Activated CD8-positive, alpha-beta T cell treated with anti-CD3 and anti-CD28 coated beads for 36 hours (primary cell): ENCODE measurements at regions not wholly inside any gene's neighbourhood (a gene's known extent, or its start where the extent isn't known, plus 50 kb on each side); places are given as distances from the start of the nearest gene placed in this dataset.

Experiments
- ATAC-seq: fragments of 200-7000 bp; cut with Tn5 transposase; one replicate; pipeline ENCODE4 v1.10.0; 2021; ENCODE audit warnings: mild to moderate bottlenecking, moderate library complexity
- CTCF ChIA-PET: fragments of 350-600 bp; sonication (Branson Sonifier 250); formaldehyde crosslinking; loops from one replicate; lab custom pipeline; 2021; ENCODE audit warnings: antibody characterized with exemption; lab: Charles Lee
- POLR2A ChIA-PET: fragments of 350-600 bp; sonication (Branson Sonifier 250); formaldehyde crosslinking; loops from one replicate; lab custom pipeline; 2021; ENCODE audit warnings: antibody characterized with exemption; lab: Charles Lee
- DNase-seq: peaks from one replicate; pipeline ENCODE4 v3.0.0-alpha.2; 2020
- H3K27ac Mint-ChIP-seq: one replicate; pipeline ENCODE4 v1.8.0; 2021; ENCODE audit warnings: mild to moderate bottlenecking, mixed read lengths
- H3K27me3 Mint-ChIP-seq: one replicate; pipeline ENCODE4 v1.8.0; 2021; ENCODE audit warnings: mixed read lengths
- H3K36me3 Mint-ChIP-seq: one replicate; pipeline ENCODE4 v1.8.0; 2021; ENCODE audit warnings: low read depth, mixed read lengths
- H3K4me1 Mint-ChIP-seq: one replicate; pipeline ENCODE4 v1.8.0; 2021; ENCODE audit warnings: low read depth, mixed read lengths
- H3K4me3 Mint-ChIP-seq: one replicate; pipeline ENCODE4 v1.8.0; 2021; ENCODE audit warnings: mild to moderate bottlenecking, moderate library complexity, mixed read lengths
- H3K9me3 Mint-ChIP-seq: one replicate; pipeline ENCODE4 v1.8.0; 2021; ENCODE audit warnings: mixed read lengths
- intact Hi-C: fragments of 100-400 bp; cut with micrococcal nuclease; formaldehyde crosslinking; loops from one replicate; pipeline ENCODE4 v1.10.0; 2022
- TF ChIP-seq, protein P1 (sequence below): fragments of 200-600 bp; IDR thresholded peaks from one replicate; pipeline ENCODE4 v1.8.0; 2022; ENCODE audit warnings: antibody characterized with exemption, mild to moderate bottlenecking

DNA sequence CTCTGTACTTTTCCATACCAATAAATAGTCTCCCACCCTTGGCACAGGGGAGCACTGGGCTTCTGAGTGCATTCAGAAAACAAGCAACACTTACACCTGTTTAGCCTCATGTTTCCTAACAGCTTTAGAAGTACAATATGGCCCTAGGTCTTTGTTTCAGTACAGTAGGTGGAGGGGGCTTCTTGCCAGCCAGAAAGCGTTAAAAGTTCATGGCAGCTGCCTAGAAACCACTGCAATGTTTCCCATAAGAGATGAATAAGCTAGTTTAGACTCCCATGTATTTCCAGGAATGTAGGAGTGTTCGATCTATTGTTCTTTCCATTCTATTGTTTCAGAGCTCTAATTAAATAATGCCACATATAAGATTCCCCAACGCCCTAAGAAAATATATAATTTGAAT, 444.8 kb downstream of the ARHGEF28 start:
- H3K9me3 Mint-ChIP-seq = no peaks in the 10 kb centered on the region
- POLR2A ChIA-PET = no interaction called here
- TF ChIP-seq, protein P1, sequence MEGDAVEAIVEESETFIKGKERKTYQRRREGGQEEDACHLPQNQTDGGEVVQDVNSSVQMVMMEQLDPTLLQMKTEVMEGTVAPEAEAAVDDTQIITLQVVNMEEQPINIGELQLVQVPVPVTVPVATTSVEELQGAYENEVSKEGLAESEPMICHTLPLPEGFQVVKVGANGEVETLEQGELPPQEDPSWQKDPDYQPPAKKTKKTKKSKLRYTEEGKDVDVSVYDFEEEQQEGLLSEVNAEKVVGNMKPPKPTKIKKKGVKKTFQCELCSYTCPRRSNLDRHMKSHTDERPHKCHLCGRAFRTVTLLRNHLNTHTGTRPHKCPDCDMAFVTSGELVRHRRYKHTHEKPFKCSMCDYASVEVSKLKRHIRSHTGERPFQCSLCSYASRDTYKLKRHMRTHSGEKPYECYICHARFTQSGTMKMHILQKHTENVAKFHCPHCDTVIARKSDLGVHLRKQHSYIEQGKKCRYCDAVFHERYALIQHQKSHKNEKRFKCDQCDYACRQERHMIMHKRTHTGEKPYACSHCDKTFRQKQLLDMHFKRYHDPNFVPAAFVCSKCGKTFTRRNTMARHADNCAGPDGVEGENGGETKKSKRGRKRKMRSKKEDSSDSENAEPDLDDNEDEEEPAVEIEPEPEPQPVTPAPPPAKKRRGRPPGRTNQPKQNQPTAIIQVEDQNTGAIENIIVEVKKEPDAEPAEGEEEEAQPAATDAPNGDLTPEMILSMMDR = no peak

DNA sequence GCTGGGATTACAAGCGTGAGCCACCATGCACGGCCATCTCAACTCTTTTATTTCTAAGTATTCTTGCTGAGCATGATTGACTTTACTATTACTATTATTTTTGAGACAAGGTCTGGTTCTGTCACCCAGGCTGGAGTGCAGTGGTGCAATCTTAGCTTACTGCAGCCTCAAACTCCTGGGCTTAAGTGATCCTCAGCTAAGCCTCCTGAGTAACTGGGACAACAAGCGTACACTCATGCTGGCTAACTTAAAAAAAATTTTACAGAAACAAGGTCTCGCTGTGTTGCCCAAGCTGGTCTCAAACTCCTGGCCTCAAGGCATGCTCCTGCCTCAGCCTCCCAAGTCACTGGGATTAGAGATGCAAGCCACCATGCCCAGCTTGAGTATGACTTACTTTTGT, 443.7 kb downstream of the ARHGEF28 start:
- H3K27ac Mint-ChIP-seq = no peak overlapping the region
- TF ChIP-seq, protein P1 = no peak
- no peaks in the 10 kb centered on the region for H3K36me3 Mint-ChIP-seq
- no peak overlapping the region for H3K4me3 Mint-ChIP-seq
- ATAC-seq = no peak
- H3K9me3 Mint-ChIP-seq = no peaks in the 10 kb centered on the region
- ChIA-PET POLR2A (no interaction called here), CTCF (no interaction called here)
- DNase-seq = no peak
- no peaks in the 10 kb centered on the region for H3K27me3 Mint-ChIP-seq
- intact Hi-C loops = no loop called here
- no peaks in the 10 kb centered on the region for H3K4me1 Mint-ChIP-seq

More for the DNA sequence above, 444.8 kb downstream of the ARHGEF28 start:
- Mint-ChIP-seq H3K27ac (no peak overlapping the region), H3K4me3 (no peak overlapping the region), H3K4me1 (no peaks in the 10 kb centered on the region), H3K36me3 (no peaks in the 10 kb centered on the region), H3K27me3 (no peaks in the 10 kb centered on the region)
- CTCF ChIA-PET = no interaction called here
- intact Hi-C loops = no loop called here
- ATAC-seq (no peak), DNase-seq (no peak)

DNA sequence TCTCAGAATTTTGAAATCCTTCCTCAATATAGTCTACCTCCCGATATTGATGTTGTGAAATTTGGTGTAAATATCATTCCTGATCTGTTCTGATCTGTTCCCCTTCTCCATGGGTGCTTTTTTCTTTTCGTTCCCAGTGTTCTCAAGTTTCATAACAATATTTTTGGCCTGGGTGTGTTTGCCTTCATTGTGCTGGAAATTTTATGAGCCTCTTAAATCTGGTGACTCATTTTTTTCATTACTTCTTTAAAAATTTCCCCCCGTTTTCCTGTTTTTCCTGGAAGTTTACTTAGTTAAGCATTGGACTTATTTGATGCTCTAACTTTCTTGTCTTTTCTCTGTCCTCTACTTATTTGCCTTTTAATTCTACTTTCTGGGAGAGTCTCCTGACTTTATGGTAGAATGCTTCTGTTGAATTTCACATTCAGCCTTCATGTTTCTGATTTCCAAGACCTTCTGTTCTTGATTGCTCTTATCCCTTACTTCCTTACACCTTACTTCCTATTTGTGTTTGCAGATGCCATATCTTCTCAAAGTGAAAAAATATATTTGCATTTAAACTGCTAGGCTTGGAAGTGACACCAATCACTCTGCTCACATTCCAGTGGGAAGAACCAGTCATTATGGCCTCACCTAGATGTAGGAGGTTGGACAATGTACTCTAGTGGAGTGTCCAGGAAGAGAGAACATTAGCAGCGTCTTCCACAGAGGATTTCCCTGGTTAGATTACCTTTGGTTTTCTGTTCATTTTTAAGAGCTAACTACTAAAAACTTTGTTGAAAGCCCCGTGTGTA, 441.9 kb downstream of the ARHGEF28 start:
- Mint-ChIP-seq H3K9me3 (no peaks in the 10 kb centered on the region), H3K4me1 (no peaks in the 10 kb centered on the region), H3K27me3 (no peaks in the 10 kb centered on the region), H3K27ac (no peak overlapping the region), H3K36me3 (no peaks in the 10 kb centered on the region), H3K4me3 (no peak overlapping the region)
- no peak for ATAC-seq
- TF ChIP-seq, protein P1 = no peak
- CTCF ChIA-PET = no interaction called here
- intact Hi-C loops = no loop called here
- POLR2A ChIA-PET = no interaction called here
- no peak for DNase-seq

DNA sequence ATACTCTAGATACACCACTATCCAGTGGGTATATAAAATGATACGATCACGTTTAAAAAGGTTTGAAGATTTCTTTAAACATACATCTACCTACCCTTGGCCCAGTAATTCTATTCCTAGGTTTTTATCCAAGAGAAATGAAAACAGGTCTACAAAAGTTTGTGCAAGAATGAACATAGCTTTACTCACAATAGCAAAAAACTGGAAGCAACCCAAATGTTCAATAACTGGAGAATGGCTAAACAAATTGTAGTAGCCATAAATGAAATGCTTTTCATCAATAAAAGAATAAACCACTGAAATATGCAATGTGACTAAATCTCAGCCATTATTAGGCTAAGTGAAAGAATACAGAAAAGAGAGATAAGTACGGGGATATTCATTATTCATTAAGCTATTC, 438.9 kb downstream of the ARHGEF28 start:
- POLR2A ChIA-PET = no interaction called here
- DNase-seq (no peak), ATAC-seq (no peak)
- CTCF ChIA-PET = no interaction called here
- intact Hi-C loops = no loop called here
- TF ChIP-seq, protein P1 = no peak
- Mint-ChIP-seq H3K27me3 (no peaks in the 10 kb centered on the region), H3K4me3 (no peak overlapping the region), H3K27ac (no peak overlapping the region), H3K36me3 (no peaks in the 10 kb centered on the region), H3K4me1 (no peaks in the 10 kb centered on the region), H3K9me3 (no peaks in the 10 kb centered on the region)

DNA sequence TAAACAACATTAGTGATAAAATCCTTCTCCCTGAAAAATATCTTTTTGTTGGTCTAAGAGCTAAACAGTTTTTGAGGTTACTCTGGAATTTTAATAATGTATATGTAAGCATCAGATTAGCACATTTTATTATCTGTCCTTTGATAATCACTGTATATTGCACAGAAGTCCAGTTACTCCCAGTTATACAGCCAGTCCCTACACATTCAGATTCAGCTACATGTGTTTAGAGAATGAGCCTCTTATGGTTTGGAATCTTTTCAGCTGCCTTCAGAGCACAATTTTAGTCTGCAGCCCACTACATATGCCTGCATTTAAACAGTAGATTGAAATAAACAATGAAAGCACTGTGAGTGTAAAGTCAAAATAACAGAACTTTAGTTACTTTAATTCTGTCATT, 438.2 kb downstream of the ARHGEF28 start:
- Mint-ChIP-seq H3K27me3 (no peaks in the 10 kb centered on the region), H3K4me1 (no peaks in the 10 kb centered on the region), H3K9me3 (no peaks in the 10 kb centered on the region), H3K4me3 (no peak overlapping the region), H3K27ac (no peak overlapping the region), H3K36me3 (no peaks in the 10 kb centered on the region)
- intact Hi-C loops = no loop called here
- DNase-seq = no peak
- ATAC-seq = no peak
- TF ChIP-seq, protein P1 = no peak
- CTCF ChIA-PET = no interaction called here
- POLR2A ChIA-PET = no interaction called here
